22Rv1 (cell line): ENCODE measurements at regions not wholly inside any gene's neighbourhood (a gene's known extent, or its start where the extent isn't known, plus 50 kb on each side); places are given as distances from the start of the nearest gene placed in this dataset.

ENCODE experiments used
- ZFX ChIP-seq: fragments of 450-650 bp; IDR thresholded peaks from 2 replicates; pipeline ENCODE4 v1.6.1; 2017; ENCODE audit warnings: antibody characterized with exemption, borderline replicate concordance
- TF ChIP-seq, protein P1 (sequence below): fragments of 450-650 bp; IDR thresholded peaks from 2 replicates; pipeline ENCODE4 v1.5.1; 2017; ENCODE audit warnings: mild to moderate bottlenecking

DNA sequence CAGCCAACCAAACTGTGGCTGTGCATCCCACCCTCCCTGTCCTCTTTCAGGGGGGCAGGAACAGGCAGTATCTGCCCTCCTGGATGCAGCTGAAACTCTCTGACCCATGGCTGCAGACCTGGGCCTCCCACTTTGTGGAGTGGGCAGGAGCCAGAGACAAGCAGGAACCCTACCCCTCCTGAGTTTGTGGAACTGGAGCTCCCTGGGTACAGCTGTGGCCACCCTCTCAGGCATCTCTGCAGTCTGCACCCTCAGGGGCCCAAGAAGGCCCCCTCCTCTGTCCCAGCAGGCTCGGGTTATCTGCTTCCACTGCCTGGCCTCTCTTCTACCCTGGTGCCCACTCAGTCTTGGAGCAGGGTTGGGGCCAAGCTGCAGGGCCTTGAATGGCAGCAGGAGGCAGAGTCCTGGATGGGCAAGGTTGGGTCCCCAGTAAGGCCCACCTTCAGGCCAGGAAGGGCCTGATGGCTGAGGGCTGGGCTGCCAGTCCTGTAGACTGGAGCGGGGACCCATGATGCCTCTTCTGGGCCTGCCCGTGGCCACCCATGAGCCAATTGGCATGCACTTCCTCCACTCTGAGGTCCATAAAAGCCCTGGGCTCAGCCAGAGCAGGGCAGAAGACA is 619.9 kb downstream of the KIF4B start:
- TF ChIP-seq, protein P1, sequence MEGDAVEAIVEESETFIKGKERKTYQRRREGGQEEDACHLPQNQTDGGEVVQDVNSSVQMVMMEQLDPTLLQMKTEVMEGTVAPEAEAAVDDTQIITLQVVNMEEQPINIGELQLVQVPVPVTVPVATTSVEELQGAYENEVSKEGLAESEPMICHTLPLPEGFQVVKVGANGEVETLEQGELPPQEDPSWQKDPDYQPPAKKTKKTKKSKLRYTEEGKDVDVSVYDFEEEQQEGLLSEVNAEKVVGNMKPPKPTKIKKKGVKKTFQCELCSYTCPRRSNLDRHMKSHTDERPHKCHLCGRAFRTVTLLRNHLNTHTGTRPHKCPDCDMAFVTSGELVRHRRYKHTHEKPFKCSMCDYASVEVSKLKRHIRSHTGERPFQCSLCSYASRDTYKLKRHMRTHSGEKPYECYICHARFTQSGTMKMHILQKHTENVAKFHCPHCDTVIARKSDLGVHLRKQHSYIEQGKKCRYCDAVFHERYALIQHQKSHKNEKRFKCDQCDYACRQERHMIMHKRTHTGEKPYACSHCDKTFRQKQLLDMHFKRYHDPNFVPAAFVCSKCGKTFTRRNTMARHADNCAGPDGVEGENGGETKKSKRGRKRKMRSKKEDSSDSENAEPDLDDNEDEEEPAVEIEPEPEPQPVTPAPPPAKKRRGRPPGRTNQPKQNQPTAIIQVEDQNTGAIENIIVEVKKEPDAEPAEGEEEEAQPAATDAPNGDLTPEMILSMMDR, result no peak
- TF ChIP-seq ZFX, result no peak
